ENCODE measurements at regions not wholly inside any gene's neighbourhood (a gene's known extent, or its start where the extent isn't known, plus 50 kb on each side); places are given as distances from the start of the nearest gene placed in this dataset.
A peak's percentile ranks its signal among the peaks of the same experiment; 100 is the strongest.

- DNase-seq, result no peak
- intact Hi-C loops (cut with DNase I), result no loop called here
Measured at GRCh38 chrX:39453889-39454621, 643.7 kb downstream of the BCOR start.

- no peak for DNase-seq
- intact Hi-C loops (cut with DNase I), result no loop called here
Measured at GRCh38 chrX:39456894-39457604, 640.7 kb downstream of the BCOR start.

- no peak for DNase-seq
- intact Hi-C loops (cut with DNase I), result no loop called here
Measured at GRCh38 chrX:39458779-39459178, 639.0 kb downstream of the BCOR start.

- intact Hi-C loops (cut with DNase I), result no loop called here
- DNase-seq, result no peak
Measured at GRCh38 chrX:39459204-39459603, 638.6 kb downstream of the BCOR start.

GRCh38 chrX:39459952-39460351 is 637.8 kb downstream of the BCOR start:
- intact Hi-C loops (cut with DNase I), result no loop called here
- peak in 3 of 42 donors; percentile 10 to 24 (median 17) for DNase-seq

- intact Hi-C loops (cut with DNase I), result no loop called here
- DNase-seq, result no peak
Measured at GRCh38 chrX:39460499-39460898, 637.3 kb downstream of the BCOR start.

- intact Hi-C loops (cut with DNase I), result no loop called here
- DNase-seq, result no peak
Measured at GRCh38 chrX:39462835-39463234, 634.9 kb downstream of the BCOR start.

GRCh38 chrX:39464253-39464652 is 633.5 kb downstream of the BCOR start:
- DNase-seq, result no peak
- intact Hi-C loops (cut with DNase I), result no loop called here

GRCh38 chrX:39465467-39465866 is 632.3 kb downstream of the BCOR start:
- no peak for DNase-seq
- intact Hi-C loops (cut with DNase I), result no loop called here

- intact Hi-C loops (cut with DNase I), result no loop called here
- no peak for DNase-seq
Measured at GRCh38 chrX:39465906-39466305, 631.9 kb downstream of the BCOR start.

- peak in 1 of 42 donors; percentile 35 for DNase-seq
Measured at GRCh38 chrX:39469126-39469525, 628.6 kb downstream of the BCOR start.

GRCh38 chrX:39470588-39471407 is 627.0 kb downstream of the BCOR start:
- intact Hi-C loops (cut with DNase I), result no loop called here
- DNase-seq, result peak in 24 of 42 donors; percentile 10 to 60 (median 26)

More at GRCh38 chrX:39469126-39469525, 628.6 kb downstream of the BCOR start:
- intact Hi-C loops (cut with DNase I), result no loop called here

GRCh38 chrX:39472161-39472560 is 625.6 kb downstream of the BCOR start:
- no peak for DNase-seq
- intact Hi-C loops (cut with DNase I), result no loop called here

GRCh38 chrX:39473812-39474211 is 623.9 kb downstream of the BCOR start:
- DNase-seq, result no peak
- intact Hi-C loops (cut with DNase I), result no loop called here

GRCh38 chrX:39475372-39475771 is 622.4 kb downstream of the BCOR start:
- no peak for DNase-seq
- intact Hi-C loops (cut with DNase I), result no loop called here

GRCh38 chrX:39476604-39477021 is 621.1 kb downstream of the BCOR start:
- intact Hi-C loops (cut with DNase I), result no loop called here

GRCh38 chrX:39477031-39477761 is 620.6 kb downstream of the BCOR start:
- intact Hi-C loops (cut with DNase I), result no loop called here
- peak in 1 of 42 donors; percentile 1 for DNase-seq

More at GRCh38 chrX:39476604-39477021, 621.1 kb downstream of the BCOR start:
- no peak for DNase-seq

- DNase-seq, result peak in 1 of 42 donors; percentile 37
- intact Hi-C loops (cut with DNase I), result no loop called here
Measured at GRCh38 chrX:39477762-39478120, 620.0 kb downstream of the BCOR start.

GRCh38 chrX:39479856-39480255 is 617.9 kb downstream of the BCOR start:
- intact Hi-C loops (cut with DNase I), result no loop called here

More at GRCh38 chrX:39479856-39480255, 617.9 kb downstream of the BCOR start:
- no peak for DNase-seq

All from head of caudate nucleus (tissue), 42 donors.